IMR-90 (cell line): ENCODE measurements at regions not wholly inside any gene's neighbourhood (a gene's known extent, or its start where the extent isn't known, plus 50 kb on each side); places are given as distances from the start of the nearest gene placed in this dataset.

Source experiments
- ATAC-seq: fragments of 200-7000 bp; cut with Tn5 transposase; 2 replicates; pipeline ENCODE4 v1.9.1; 2020; ENCODE audit warnings: low read depth, mild to moderate bottlenecking, moderate library complexity
- BruUV-seq: library from RNA; stranded (reverse); fragments of 400-500 nt; replicated peaks from 2 replicates; lab custom pipeline; 2021; lab: Mats Ljungman, UMichigan
- CTCF ChIA-PET: fragments of 300-600 bp; formaldehyde crosslinking; extraction: SDS; loops from one replicate; lab custom pipeline; 2021; ENCODE audit warnings: antibody characterized with exemption; lab: Yijun Ruan, JAX
- POLR2A ChIA-PET: fragments of 300-600 bp; sonication (Branson Sonifier 250); formaldehyde crosslinking; loops from one replicate; lab custom pipeline; 2022; ENCODE audit warnings: antibody characterized with exemption; ENCODE audit not compliant: unreplicated experiment; lab: Charles Lee
- DNase-seq: peaks from one replicate; pipeline ENCODE4 v3.0.0; 2013
- H2AFZ ChIP-seq: replicated peaks from 2 replicates; pipeline ENCODE3; 2013; ENCODE audit warnings: low read length, mild to moderate bottlenecking; ENCODE audit not compliant: poor library complexity
- H2AK5ac ChIP-seq: 2 replicates; pipeline ENCODE4 v1.6.1; 2013; ENCODE audit warnings: low read depth, low read length, inconsistent platforms
- H2AK9ac ChIP-seq: replicated peaks from 2 replicates; pipeline ENCODE3; 2013; ENCODE audit warnings: mild to moderate bottlenecking, low read depth, low read length, moderate library complexity; ENCODE audit not compliant: poor library complexity
- H2BK120ac ChIP-seq: 2 replicates; pipeline ENCODE4 v1.6.1; 2013; ENCODE audit warnings: low read depth, low read length, inconsistent platforms
- H2BK15ac ChIP-seq: 3 replicates; pipeline ENCODE4 v1.6.1; 2013; ENCODE audit warnings: low read depth, low read length, inconsistent platforms
- H2BK20ac ChIP-seq: 2 replicates; pipeline ENCODE4 v1.6.1; 2013; ENCODE audit warnings: low read depth, mild to moderate bottlenecking, inconsistent platforms, low read length, moderate library complexity
- H2BK5ac ChIP-seq: 2 replicates; pipeline ENCODE4 v1.6.1; 2013; ENCODE audit warnings: mild to moderate bottlenecking, low read depth, low read length, inconsistent platforms; ENCODE audit not compliant: poor library complexity, severe bottlenecking
- H3K14ac ChIP-seq: replicated peaks from 2 replicates; pipeline ENCODE4 v1.6.1; 2013; ENCODE audit warnings: low read depth, low read length, inconsistent platforms
- H3K18ac ChIP-seq: 2 replicates; pipeline ENCODE4 v1.6.1; 2013; ENCODE audit warnings: low read depth, low read length, control low read depth
- H3K23ac ChIP-seq: 2 replicates; pipeline ENCODE4 v1.6.1; 2013; ENCODE audit warnings: low read depth, low read length, inconsistent platforms
- H3K27ac ChIP-seq: 2 replicates; pipeline ENCODE4 v1.5.1; 2013; ENCODE audit warnings: mild to moderate bottlenecking, control low read depth, low read length; ENCODE audit not compliant: insufficient read depth
- H3K27me3 ChIP-seq: 2 replicates; pipeline ENCODE4 v1.6.1; 2013; ENCODE audit warnings: low read length; ENCODE audit not compliant: control insufficient read depth, insufficient read depth
- H3K36me3 ChIP-seq: 2 replicates; pipeline ENCODE4 v1.6.1; 2013; ENCODE audit warnings: low read length, mixed read lengths; ENCODE audit not compliant: control insufficient read depth, insufficient read depth
- H3K4ac ChIP-seq: 2 replicates; pipeline ENCODE4 v1.6.1; 2013; ENCODE audit warnings: low read depth, low read length, inconsistent platforms
- H3K4me1 ChIP-seq: 2 replicates; pipeline ENCODE4 v1.6.1; 2013; ENCODE audit warnings: low read length, mixed read lengths; ENCODE audit not compliant: control insufficient read depth, insufficient read depth
- H3K4me2 ChIP-seq: 2 replicates; pipeline ENCODE4 v1.6.1; 2013; ENCODE audit warnings: low read depth, mild to moderate bottlenecking, control low read depth, low read length, moderate library complexity
- H3K4me3 ChIP-seq: 2 replicates; pipeline ENCODE4 v1.5.1; 2013; ENCODE audit warnings: low read depth, mild to moderate bottlenecking, control low read depth, low read length, moderate library complexity; ENCODE audit not compliant: insufficient read depth
- H3K56ac ChIP-seq: 2 replicates; pipeline ENCODE4 v1.6.1; 2013; ENCODE audit warnings: low read length, inconsistent platforms; ENCODE audit not compliant: insufficient read depth; ENCODE audit errors: extremely low read depth
- H3K79me1 ChIP-seq, 2 experiments: 2 replicates each; pipeline ENCODE4 v1.6.1; 2013; ENCODE audit warnings: low read length in 2 of 2, inconsistent platforms in 1 of 2, low read depth in 1 of 2
- H3K9ac ChIP-seq: 2 replicates; pipeline ENCODE4 v1.6.1; 2013; ENCODE audit warnings: low read depth, low read length, control low read depth
- H3K9me1 ChIP-seq: 2 replicates; pipeline ENCODE4 v1.6.1; 2013; ENCODE audit warnings: low read length, inconsistent platforms; ENCODE audit not compliant: insufficient read depth
- H3K9me3 ChIP-seq: 2 replicates; pipeline ENCODE4 v1.6.1; 2013; ENCODE audit warnings: low read length; ENCODE audit not compliant: control insufficient read depth, insufficient read depth
- H4K20me1 ChIP-seq: 2 replicates; pipeline ENCODE4 v1.6.1; 2013; ENCODE audit warnings: low read length, inconsistent platforms; ENCODE audit not compliant: insufficient read depth
- H4K5ac ChIP-seq: 2 replicates; pipeline ENCODE4 v1.6.1; 2013; ENCODE audit warnings: mild to moderate bottlenecking, low read depth, low read length, control low read depth
- H4K8ac ChIP-seq, 2 experiments: 2 replicates each; pipeline ENCODE4 v1.6.1; 2013; ENCODE audit warnings: low read depth in 2 of 2, low read length in 2 of 2, control low read depth in 1 of 2, inconsistent platforms in 1 of 2
- H4K91ac ChIP-seq: 2 replicates; pipeline ENCODE4 v1.6.1; 2013; ENCODE audit warnings: low read depth, low read length, inconsistent platforms; ENCODE audit not compliant: insufficient read depth
- BHLHE40 ChIP-seq: fragments of 150-350 bp; IDR thresholded peaks from 2 replicates; pipeline ENCODE4 v1.6.1; 2016; ENCODE audit warnings: mild to moderate bottlenecking, low read depth, low read length
- CHD1 ChIP-seq: IDR thresholded peaks from 2 replicates; pipeline ENCODE4 v1.6.1; 2012; ENCODE audit warnings: low read depth, low read length, improper control_type of control experiment
- CTCF ChIP-seq: conservative IDR thresholded peaks from 2 replicates; pipeline ENCODE4 v1.5.1; 2012; ENCODE audit warnings: mild to moderate bottlenecking, low read depth, low read length, improper control_type of control experiment
- FOS ChIP-seq: fragments of 150-350 bp; IDR thresholded peaks from 2 replicates; pipeline ENCODE4 v1.6.1; 2016; ENCODE audit warnings: low read depth, low read length
- MAZ ChIP-seq: IDR thresholded peaks from 2 replicates; pipeline ENCODE4 v1.6.1; 2012; ENCODE audit warnings: low read depth, mild to moderate bottlenecking, low read length, improper control_type of control experiment, moderate library complexity, borderline replicate concordance
- MXI1 ChIP-seq: IDR thresholded peaks from 2 replicates; pipeline ENCODE4 v1.6.1; 2012; ENCODE audit warnings: low read depth, mild to moderate bottlenecking, low read length, moderate library complexity, borderline replicate concordance
- POLR2A ChIP-seq: IDR thresholded peaks from 2 replicates; pipeline ENCODE4 v1.6.1; 2012; ENCODE audit warnings: mild to moderate bottlenecking, low read depth, low read length
- RAD21 ChIP-seq: IDR thresholded peaks from 2 replicates; pipeline ENCODE4 v1.6.1; 2012; ENCODE audit warnings: low read length, improper control_type of control experiment
- RCOR1 ChIP-seq: IDR thresholded peaks from 2 replicates; pipeline ENCODE4 v1.6.1; 2012; ENCODE audit warnings: mild to moderate bottlenecking, low read length, improper control_type of control experiment; ENCODE audit not compliant: insufficient replicate concordance
- RFX5 ChIP-seq: IDR thresholded peaks from 2 replicates; pipeline ENCODE4 v1.8.0; 2012; ENCODE audit warnings: low read depth, mild to moderate bottlenecking, low read length, moderate library complexity
- SMC3 ChIP-seq: fragments of 150-350 bp; IDR thresholded peaks from 2 replicates; pipeline ENCODE4 v1.6.1; 2016; ENCODE audit warnings: low read depth, mild to moderate bottlenecking, antibody characterized with exemption, low read length, moderate library complexity
- dilution Hi-C: fragments of 300-500 bp; cut with HindIII; formaldehyde crosslinking; loops from one replicate; pipeline ENCODE4 v1.14.3; 2018; ENCODE audit warnings: low sequenced_read_pairs; ENCODE audit not compliant: unreplicated experiment
- in situ Hi-C: fragments of 300-500 bp; cut with MboI; formaldehyde crosslinking; loops from 3 replicates; pipeline ENCODE4 v1.14.3; 2019; ENCODE audit warnings: low sequenced_read_pairs, inconsistent platforms, mixed read lengths
- intact Hi-C: fragments of 100-400 bp; cut with micrococcal nuclease; formaldehyde crosslinking; loops from 2 replicates; pipeline ENCODE4 v1.10.0; 2022
- TF ChIP-seq, protein P1 (sequence below): fragments of 150-350 bp; IDR thresholded peaks from 2 replicates; pipeline ENCODE4 v1.6.1; 2016; ENCODE audit warnings: low read depth, mild to moderate bottlenecking, low read length, moderate library complexity, borderline replicate concordance
- TF ChIP-seq, protein P2 (sequence below): fragments of 150-350 bp; IDR thresholded peaks from 2 replicates; pipeline ENCODE4 v1.6.1; 2017; ENCODE audit warnings: mild to moderate bottlenecking, antibody characterized with exemption, low read length, low read depth

- Histone ChIP-seq H2BK15ac (0 out of 3 replicates have a peak overlapping the region, but pooled peaks have one; percentile 26), H3K9ac (no peak overlapping the region), H3K4me2 (no peak overlapping the region), H3K9me1 (peaks cover 12% of the 10 kb centered on the region), H2BK5ac (no peak overlapping the region), H3K4ac (no peak overlapping the region), H3K23ac (no peak overlapping the region), H4K91ac (no peak overlapping the region; the same call in 1 of the 2 replicates), H4K5ac (no peak overlapping the region), H3K79me1 (no peaks in the 10 kb centered on the region), H3K36me3 (no peaks in the 10 kb centered on the region), H4K8ac (no peak overlapping the region), H3K56ac (no peak overlapping the region), H3K18ac (no peak overlapping the region), H3K14ac (no peak overlapping the region), H3K4me3 (no peak overlapping the region), H3K9me3 (no peaks in the 10 kb centered on the region), H4K20me1 (no peaks in the 10 kb centered on the region), H2AFZ (no peak overlapping the region), H3K27ac (no peak overlapping the region), H2AK5ac (peak overlapping the region; percentile 14; the same call in 1 of the 2 replicates), H3K27me3 (no peaks in the 10 kb centered on the region), H2BK20ac (no peak overlapping the region), H2BK120ac (0 out of 2 replicates have a peak overlapping the region, but pooled peaks have one; percentile 3), H2AK9ac (no peak overlapping the region), H3K4me1 (peaks cover 13% of the 10 kb centered on the region)
- ATAC-seq = no peak
- POLR2A ChIA-PET = no interaction called here
- TF ChIP-seq FOS = no peak
- no peak for TF ChIP-seq BHLHE40
- no peak for TF ChIP-seq RAD21
- no peak for TF ChIP-seq MXI1
- TF ChIP-seq, protein P1, sequence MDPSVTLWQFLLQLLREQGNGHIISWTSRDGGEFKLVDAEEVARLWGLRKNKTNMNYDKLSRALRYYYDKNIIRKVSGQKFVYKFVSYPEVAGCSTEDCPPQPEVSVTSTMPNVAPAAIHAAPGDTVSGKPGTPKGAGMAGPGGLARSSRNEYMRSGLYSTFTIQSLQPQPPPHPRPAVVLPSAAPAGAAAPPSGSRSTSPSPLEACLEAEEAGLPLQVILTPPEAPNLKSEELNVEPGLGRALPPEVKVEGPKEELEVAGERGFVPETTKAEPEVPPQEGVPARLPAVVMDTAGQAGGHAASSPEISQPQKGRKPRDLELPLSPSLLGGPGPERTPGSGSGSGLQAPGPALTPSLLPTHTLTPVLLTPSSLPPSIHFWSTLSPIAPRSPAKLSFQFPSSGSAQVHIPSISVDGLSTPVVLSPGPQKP = no peak
- no peak for TF ChIP-seq MAZ
- TF ChIP-seq RCOR1 = no peak
- no peak for TF ChIP-seq CHD1
- TF ChIP-seq RFX5 = no peak
- TF ChIP-seq SMC3 = no peak
- no peak for TF ChIP-seq POLR2A
- TF ChIP-seq, protein P2, sequence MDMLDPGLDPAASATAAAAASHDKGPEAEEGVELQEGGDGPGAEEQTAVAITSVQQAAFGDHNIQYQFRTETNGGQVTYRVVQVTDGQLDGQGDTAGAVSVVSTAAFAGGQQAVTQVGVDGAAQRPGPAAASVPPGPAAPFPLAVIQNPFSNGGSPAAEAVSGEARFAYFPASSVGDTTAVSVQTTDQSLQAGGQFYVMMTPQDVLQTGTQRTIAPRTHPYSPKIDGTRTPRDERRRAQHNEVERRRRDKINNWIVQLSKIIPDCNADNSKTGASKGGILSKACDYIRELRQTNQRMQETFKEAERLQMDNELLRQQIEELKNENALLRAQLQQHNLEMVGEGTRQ = no peak
- no peak for TF ChIP-seq CTCF
- CTCF ChIA-PET = interaction anchor here (0.6 kb wide), 1 partner anchor 327 kb away, joined by 3 read pairs; no protein-coding TSS in a partner anchor
- intact Hi-C loops (no loop called here), in situ Hi-C loops (no loop called here), dilution Hi-C loops (no loop called here)
- DNase-seq = no peak
- BruUV-seq = no TSS peak
Observed at GRCh38 chr9:87286506-87286905, 211.2 kb upstream of the DAPK1 start.
